Stomach (tissue), 4 donors: ENCODE measurements at regions not wholly inside any gene's neighbourhood (a gene's known extent, or its start where the extent isn't known, plus 50 kb on each side); places are given as distances from the start of the nearest gene placed in this dataset.

Experiments used
- CTCF ChIP-seq, 7 experiments: fragments of 450-650 bp in 4 of 7; fragments of 200-600 bp in 3 of 7; sonication (generic) in 3 of 7; IDR thresholded peaks; one replicate each; pipeline ENCODE4 v1.5.1; 2016 to 2019; ENCODE audit warnings: antibody characterized with exemption in 7 of 7, control low read depth in 2 of 7, mild to moderate bottlenecking in 1 of 7
- POLR2AphosphoS5 ChIP-seq, 3 donors: sonication (generic); formaldehyde crosslinking; IDR thresholded peaks; one replicate each; pipeline ENCODE4 v1.6.1; 2016; ENCODE audit warnings: antibody characterized with exemption in 3 of 3

GRCh38 chr9:80951675-80952074 is 737.7 kb downstream of the TLE1 start:
- TF ChIP-seq CTCF (IDR thresholded peaks at IDR 0.05) (no peak), POLR2AphosphoS5 (IDR thresholded peaks at IDR 0.05) (no peak)
